ENCODE measurements at regions not wholly inside any gene's neighbourhood (a gene's known extent, or its start where the extent isn't known, plus 50 kb on each side); places are given as distances from the start of the nearest gene placed in this dataset.
"Not testable (repeated sequence)": the region's sequence is repeated elsewhere in the genome, so short reads cannot be mapped to it uniquely, and the experiment has no call there.

DNA sequence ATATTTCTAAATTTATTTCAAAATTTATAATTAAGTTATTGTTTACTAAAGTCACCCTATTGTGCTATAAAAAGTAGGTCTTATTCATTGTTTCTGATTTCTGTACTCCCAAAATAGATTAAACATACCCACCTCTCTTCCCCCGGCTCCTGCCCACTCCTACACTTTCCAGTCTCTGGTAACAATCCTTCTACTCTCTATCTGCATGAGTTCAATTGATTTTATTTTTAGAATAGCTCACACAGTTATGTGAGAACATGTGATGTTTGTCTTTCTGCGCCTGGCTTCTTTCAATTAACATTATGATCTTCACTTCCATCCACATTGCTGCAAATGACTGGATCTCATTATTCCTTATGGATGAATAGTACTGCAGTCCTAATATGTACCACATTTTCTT lies 269.3 kb downstream of the ACTRT1 start:
- FAIRE-seq, result no peak

GRCh38 chrX:127764674-127765073 lies 287.5 kb downstream of the ACTRT1 start:
- FAIRE-seq, result no peak

DNA sequence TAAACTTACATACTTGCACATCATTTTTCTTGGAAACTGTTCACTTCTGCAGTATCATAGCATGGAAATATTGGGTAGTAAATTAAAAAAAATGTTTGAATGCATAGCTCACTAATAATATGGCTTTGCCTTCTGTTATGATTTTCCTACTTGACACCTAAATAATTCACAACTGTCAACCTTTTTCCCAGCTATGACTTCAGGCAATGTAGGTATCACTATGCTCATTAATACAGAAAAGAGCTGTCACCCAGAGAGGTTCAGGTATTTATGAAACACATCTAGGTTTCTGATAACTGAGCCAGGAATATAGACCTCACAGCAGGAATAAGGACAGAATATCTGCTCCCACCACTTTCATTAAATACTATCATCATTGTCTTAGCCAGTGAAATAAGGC lies 289.5 kb downstream of the ACTRT1 start:
- no peak for FAIRE-seq

DNA sequence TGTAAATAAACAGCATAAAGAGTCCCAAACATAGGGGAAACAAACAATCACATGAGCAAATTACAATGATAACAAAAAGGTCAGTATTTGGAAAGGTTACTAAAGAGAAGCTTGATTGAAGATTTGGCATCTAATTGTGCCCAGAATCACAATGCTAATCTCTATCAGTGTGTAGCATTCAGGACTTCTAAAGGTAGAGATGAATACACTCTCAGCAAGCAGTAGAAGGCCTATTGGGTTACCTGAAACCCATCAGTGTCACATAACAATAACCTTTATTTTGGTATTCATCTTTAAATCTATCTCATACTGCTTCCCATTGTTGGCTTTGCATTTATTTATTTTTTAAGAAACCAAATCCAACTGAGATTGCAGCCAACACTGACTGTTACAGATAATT lies 319.5 kb downstream of the ACTRT1 start:
- no peak for FAIRE-seq

- no peak for FAIRE-seq
Measured at GRCh38 chrX:127726227-127726626, 326.0 kb downstream of the ACTRT1 start.

GRCh38 chrX:127708155-127708554 lies 344.0 kb downstream of the ACTRT1 start:
- no peak for FAIRE-seq

DNA sequence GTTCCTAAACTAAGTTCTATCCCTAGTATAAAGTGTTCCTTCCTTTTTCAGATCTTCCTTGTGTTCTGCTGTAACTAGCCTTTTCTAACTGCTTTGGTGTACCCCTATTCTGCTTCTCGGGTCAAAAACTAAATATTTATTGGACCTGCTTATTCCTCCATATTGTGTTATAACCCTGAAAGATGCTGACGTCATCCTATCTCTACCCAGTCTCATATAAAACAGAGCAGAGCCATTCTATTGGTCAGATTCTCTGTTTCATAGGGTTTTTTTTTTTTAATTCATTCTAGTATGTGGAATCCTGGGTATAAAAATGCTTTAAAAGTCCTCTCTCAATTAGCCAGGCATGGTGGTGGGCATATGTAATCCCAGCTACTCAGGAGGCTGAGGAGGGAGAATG lies 349.7 kb downstream of the ACTRT1 start:
- no peak for FAIRE-seq

- FAIRE-seq, result not testable (repeated sequence)
Measured at GRCh38 chrX:127662942-127663341, 389.3 kb downstream of the ACTRT1 start.

DNA sequence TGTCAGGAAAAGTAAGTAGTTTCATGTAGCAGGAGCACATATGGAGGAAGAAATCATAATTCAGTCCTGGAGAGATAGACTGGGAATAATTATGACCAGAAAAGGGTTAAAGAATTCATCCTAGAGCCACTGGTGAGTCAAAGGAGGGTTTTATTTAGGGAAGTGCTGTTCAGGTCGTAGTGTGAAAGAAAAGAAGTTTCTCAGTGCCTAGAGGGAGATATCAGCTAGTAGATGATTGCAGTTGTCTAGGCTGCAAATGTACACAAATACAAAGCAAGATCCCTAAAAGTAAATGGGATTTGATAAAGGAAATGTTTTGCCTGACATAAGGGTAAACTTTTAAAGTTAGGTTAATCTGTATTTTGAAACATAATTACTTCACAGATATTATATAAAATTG lies 403.2 kb downstream of the ACTRT1 start:
- no peak for FAIRE-seq

DNA sequence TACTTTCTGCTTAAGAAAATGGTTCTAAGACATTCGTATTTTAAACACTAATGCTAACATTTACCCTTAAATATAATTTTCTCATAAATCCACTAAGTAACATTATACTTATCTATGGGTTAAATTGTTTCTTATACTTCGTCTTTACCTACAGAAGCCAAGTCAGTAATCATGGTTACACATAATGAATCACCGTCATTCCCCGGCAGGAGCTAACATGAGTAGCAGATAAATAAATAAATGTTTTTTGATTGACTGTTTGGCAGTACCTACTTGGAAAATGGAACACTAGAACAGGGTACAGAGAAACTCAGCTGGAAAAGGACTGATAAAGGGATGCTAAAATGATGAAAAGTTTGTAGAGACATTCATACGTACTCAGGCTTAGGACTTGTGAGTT lies 430.4 kb downstream of the ACTRT1 start:
- peak; percentile 5 for FAIRE-seq

GRCh38 chrX:127606590-127606989 lies 445.6 kb downstream of the ACTRT1 start:
- no peak for FAIRE-seq

DNA sequence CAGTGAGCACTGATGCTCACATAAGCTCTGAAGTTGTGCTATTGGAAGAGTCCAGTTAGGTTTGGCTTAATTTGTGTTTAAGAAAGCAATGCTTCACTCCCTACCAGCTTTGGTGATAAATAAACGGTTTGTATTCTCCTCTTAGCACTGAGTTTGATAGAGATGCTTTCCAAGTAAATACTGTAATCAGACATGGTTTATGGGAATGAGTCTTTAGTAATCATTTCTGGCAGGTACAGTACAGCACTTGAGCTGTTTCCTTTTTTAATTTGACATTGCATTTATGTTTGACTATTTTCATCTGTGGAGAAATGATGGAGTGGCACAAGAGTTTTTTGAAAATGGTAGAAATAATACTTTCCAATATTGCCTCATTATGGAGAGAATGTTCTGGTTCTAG lies 455.3 kb downstream of the ACTRT1 start:
- no peak for FAIRE-seq

- no peak for FAIRE-seq
Measured at GRCh38 chrX:127578395-127578794, 473.8 kb downstream of the ACTRT1 start.

GRCh38 chrX:127577884-127578283 lies 474.3 kb downstream of the ACTRT1 start:
- no peak for FAIRE-seq

- no peak for FAIRE-seq
Measured at GRCh38 chrX:127574829-127575228, 477.4 kb downstream of the ACTRT1 start.

- no peak for FAIRE-seq
Measured at GRCh38 chrX:127572471-127572870, 479.7 kb downstream of the ACTRT1 start.

- FAIRE-seq, result no peak
Measured at GRCh38 chrX:127571834-127572233, 480.4 kb downstream of the ACTRT1 start.

- FAIRE-seq, result no peak
Measured at GRCh38 chrX:127570276-127570675, 481.9 kb downstream of the ACTRT1 start.

GRCh38 chrX:127568691-127569090 lies 483.5 kb downstream of the ACTRT1 start:
- FAIRE-seq, result no peak

DNA sequence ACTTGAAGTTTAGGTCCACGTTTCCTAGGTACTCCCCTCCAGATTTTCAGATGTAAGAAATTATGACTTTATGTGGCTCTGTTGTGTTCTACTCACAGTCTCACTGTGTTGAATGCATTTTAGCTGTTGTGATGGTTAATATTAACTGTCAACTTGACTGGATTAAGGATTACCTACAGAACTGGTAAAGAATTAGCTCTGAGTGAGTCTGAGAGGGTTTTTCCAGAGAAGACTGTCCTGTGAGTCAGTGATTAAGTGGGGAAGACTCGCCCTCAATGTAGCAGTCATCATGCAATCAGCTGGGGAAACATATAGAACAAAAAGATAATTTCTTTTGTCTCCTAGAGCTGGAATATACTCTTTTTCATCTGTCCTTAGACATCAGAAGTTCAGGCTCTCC lies 493.4 kb downstream of the ACTRT1 start:
- no peak for FAIRE-seq

DNA sequence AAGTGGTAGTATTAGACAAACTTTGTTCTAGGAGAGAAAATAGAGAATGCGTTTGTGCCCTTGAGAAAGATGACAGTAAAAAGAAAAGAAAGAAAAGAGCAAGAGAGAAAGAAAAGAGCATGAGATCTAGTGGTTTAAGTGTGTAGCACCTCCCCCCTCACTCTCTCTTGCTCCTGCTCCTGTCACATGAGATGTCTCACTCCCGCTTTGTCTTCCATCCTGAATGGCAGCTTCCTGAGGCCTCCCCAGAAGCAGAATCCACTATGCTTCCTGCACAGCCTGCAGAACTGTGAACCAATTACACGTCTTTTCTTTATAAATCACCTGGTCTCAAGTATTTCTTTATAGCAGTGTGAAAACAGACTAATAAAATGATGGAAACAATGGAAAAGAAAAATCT lies 499.6 kb downstream of the ACTRT1 start:
- no peak for FAIRE-seq

GRCh38 chrX:127519323-127519722 lies 532.9 kb downstream of the ACTRT1 start:
- FAIRE-seq, result no peak

DNA sequence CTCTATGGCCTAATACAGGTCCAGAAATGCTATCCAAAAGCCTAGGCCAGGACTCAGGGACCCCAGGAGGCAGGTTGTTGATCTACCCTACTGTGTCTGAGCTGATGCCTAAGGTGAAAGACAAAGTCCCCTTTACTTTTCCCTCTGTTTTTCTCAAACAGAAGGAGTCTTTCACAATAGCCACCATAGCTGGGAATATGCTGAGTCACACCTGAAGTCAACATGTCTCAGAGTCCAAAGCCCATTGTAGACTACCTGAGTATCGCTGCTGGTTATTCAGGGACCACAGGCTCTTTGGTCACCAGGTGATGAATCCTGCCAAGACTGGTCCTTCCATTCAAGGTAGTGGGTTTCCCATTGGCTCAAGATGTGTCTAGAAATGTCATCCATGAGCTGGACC lies 562.2 kb downstream of the ACTRT1 start:
- no peak for FAIRE-seq

- no peak for FAIRE-seq
Measured at GRCh38 chrX:127466211-127466610, 586.0 kb downstream of the ACTRT1 start.

GRCh38 chrX:127459790-127460189 lies 592.4 kb downstream of the ACTRT1 start:
- FAIRE-seq, result no peak

- FAIRE-seq, result no peak
Measured at GRCh38 chrX:127457161-127457560, 595.0 kb downstream of the ACTRT1 start.
